ENCODE measurements at regions not wholly inside any gene's neighbourhood (a gene's known extent, or its start where the extent isn't known, plus 50 kb on each side); places are given as distances from the start of the nearest gene placed in this dataset.

GRCh38 chr4:136768213-136768924 lies 763.9 kb downstream of the PCDH18 start:
- TF ChIP-seq TSHZ2 (CRISPR knock-in tag; IDR thresholded peaks at IDR 0.05) (no peak), ZC3H10 (CRISPR knock-in tag; IDR thresholded peaks at IDR 0.05) (no peak), CREB5 (CRISPR knock-in tag; IDR thresholded peaks at IDR 0.05; ENCODE audit: low read depth) (no peak), GLIS3 (CRISPR knock-in tag; IDR thresholded peaks at IDR 0.05) (no peak), ESRRG (CRISPR knock-in tag; IDR thresholded peaks at IDR 0.05) (no peak), ARNTL (CRISPR knock-in tag; IDR thresholded peaks at IDR 0.05; ENCODE audit: borderline replicate concordance, low read depth) (no peak), TCF4 (CRISPR knock-in tag; IDR thresholded peaks at IDR 0.05; ENCODE audit: borderline replicate concordance) (no peak), CSDC2 (CRISPR knock-in tag; IDR thresholded peaks at IDR 0.05) (no peak)
- no peak for ATAC-seq

DNA sequence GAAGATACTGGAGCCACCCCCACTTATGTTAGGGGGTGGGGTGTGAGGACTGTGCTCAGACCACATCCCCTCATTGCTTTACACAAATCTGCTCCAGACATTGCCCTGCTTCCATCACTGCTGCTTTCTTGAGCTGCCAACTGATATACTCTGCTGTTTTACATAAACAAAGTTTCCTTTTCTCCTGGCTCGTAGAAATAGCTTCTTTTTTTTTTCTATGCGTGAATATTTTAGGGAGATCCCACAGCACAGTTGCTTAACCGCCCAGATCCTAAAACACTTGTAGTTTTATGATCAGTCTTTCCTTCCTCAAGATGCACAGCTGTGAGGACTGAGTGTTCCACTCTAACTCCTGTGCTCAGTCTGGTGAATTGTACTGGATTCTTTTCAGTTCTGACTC lies 768.4 kb downstream of the PCDH18 start:
- TF ChIP-seq PATZ1 (CRISPR knock-in tag; IDR thresholded peaks at IDR 0.05; ENCODE audit: borderline replicate concordance) = no peak
- no peak for TF ChIP-seq CREB5 (CRISPR knock-in tag; IDR thresholded peaks at IDR 0.05; ENCODE audit: low read depth)
- no peak for TF ChIP-seq TSHZ2 (CRISPR knock-in tag; IDR thresholded peaks at IDR 0.05)
- TF ChIP-seq ARNTL (CRISPR knock-in tag; IDR thresholded peaks at IDR 0.05; ENCODE audit: borderline replicate concordance, low read depth) = no peak
- TF ChIP-seq SNAI2 (CRISPR knock-in tag; IDR thresholded peaks at IDR 0.05) = no peak
- TF ChIP-seq ZFP3 (CRISPR knock-in tag; IDR thresholded peaks at IDR 0.05) = no peak
- no peak for TF ChIP-seq TCF4 (CRISPR knock-in tag; IDR thresholded peaks at IDR 0.05; ENCODE audit: borderline replicate concordance)
- no peak for ATAC-seq

GRCh38 chr4:136755531-136755916 lies 776.8 kb downstream of the PCDH18 start:
- TF ChIP-seq PPARA (CRISPR knock-in tag; IDR thresholded peaks at IDR 0.05; ENCODE audit: borderline replicate concordance) = no peak
- no peak for ATAC-seq

DNA sequence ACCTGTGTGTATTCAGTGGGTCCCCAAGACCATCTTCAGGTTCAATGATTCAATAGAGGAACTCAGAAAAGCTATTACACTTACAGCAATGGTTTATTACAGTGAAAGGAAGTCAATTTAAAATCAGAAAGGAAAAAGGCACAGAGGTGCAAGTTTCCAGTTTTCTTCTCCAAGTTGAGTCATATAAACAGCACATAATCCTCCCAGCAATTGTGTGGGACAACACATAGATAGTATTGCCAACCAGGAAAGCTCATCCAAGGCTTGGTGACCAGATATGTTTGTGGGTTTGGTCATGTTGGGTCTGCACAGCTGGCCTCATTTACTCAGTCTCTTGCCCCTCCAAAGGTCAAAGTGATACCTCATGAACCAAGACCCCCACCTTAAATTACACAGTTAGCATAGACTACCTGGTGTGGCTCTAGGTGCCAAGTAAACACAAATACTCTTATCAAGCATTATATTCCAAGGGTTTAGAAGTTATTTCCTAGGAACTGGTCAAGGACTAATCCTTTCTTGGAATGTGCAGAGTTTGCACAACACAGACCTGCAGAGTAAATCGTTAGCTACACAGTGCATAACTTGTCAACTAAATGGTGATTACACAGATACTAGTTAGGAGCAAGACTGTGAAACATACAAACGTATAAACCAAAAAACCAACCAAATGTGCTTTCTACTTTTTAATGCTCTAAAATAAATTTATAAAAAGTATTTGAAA lies 777.3 kb downstream of the PCDH18 start:
- no peak for ATAC-seq

More for the DNA sequence above, 777.3 kb downstream of the PCDH18 start:
- TF ChIP-seq PPARA (CRISPR knock-in tag; IDR thresholded peaks at IDR 0.05; ENCODE audit: borderline replicate concordance) (no peak), ZFP30 (CRISPR knock-in tag; IDR thresholded peaks at IDR 0.05) (no peak), TOX (CRISPR knock-in tag; IDR thresholded peaks at IDR 0.05; ENCODE audit: borderline replicate concordance) (no peak), OSR1 (CRISPR knock-in tag; IDR thresholded peaks at IDR 0.05) (no peak), ZC3H10 (CRISPR knock-in tag; IDR thresholded peaks at IDR 0.05) (no peak), ISL1 (CRISPR knock-in tag; IDR thresholded peaks at IDR 0.05) (no peak), ARNTL (CRISPR knock-in tag; IDR thresholded peaks at IDR 0.05; ENCODE audit: borderline replicate concordance, low read depth) (no peak), BACH2 (CRISPR knock-in tag; IDR thresholded peaks at IDR 0.05; ENCODE audit: borderline replicate concordance) (no peak)

All from SK-N-SH treated with all-trans-retinoic acid at 6 μM for 48 hours (cell line).